Endothelial cell (in vitro differentiated cells): ENCODE measurements at regions not wholly inside any gene's neighbourhood (a gene's known extent, or its start where the extent isn't known, plus 50 kb on each side); places are given as distances from the start of the nearest gene placed in this dataset.

Source experiments
- DNase-seq: peaks from one replicate; pipeline ENCODE4 v3.0.0; 2021; ENCODE audit warnings: low spot score
- H3K27ac Mint-ChIP-seq: one replicate; pipeline ENCODE4 v1.8.0; 2021; ENCODE audit warnings: mixed read lengths, inconsistent platforms; ENCODE audit not compliant: unreplicated experiment
- H3K27me3 Mint-ChIP-seq: one replicate; pipeline ENCODE4 v1.8.0; 2021; ENCODE audit warnings: mild to moderate bottlenecking, moderate library complexity, mixed read lengths, inconsistent platforms; ENCODE audit not compliant: unreplicated experiment
- H3K36me3 Mint-ChIP-seq: one replicate; pipeline ENCODE4 v1.8.0; 2021; ENCODE audit warnings: mild to moderate bottlenecking, low read depth, mixed read lengths, inconsistent platforms; ENCODE audit not compliant: unreplicated experiment
- H3K4me1 Mint-ChIP-seq: one replicate; pipeline ENCODE4 v1.8.0; 2021; ENCODE audit warnings: mild to moderate bottlenecking, mixed read lengths, inconsistent platforms; ENCODE audit not compliant: unreplicated experiment
- H3K4me3 Mint-ChIP-seq: one replicate; pipeline ENCODE4 v1.8.0; 2021; ENCODE audit warnings: mild to moderate bottlenecking, mixed read lengths, inconsistent platforms; ENCODE audit not compliant: unreplicated experiment
- H3K9me3 Mint-ChIP-seq: one replicate; pipeline ENCODE4 v1.8.0; 2021; ENCODE audit warnings: mixed read lengths, inconsistent platforms; ENCODE audit not compliant: unreplicated experiment
- CTCF ChIP-seq: fragments of 200-600 bp; sonication (generic); IDR thresholded peaks from one replicate; pipeline ENCODE4 v1.5.0; 2021; ENCODE audit warnings: antibody characterized with exemption; ENCODE audit not compliant: unreplicated experiment

- H3K27me3 Mint-ChIP-seq: no peaks in the 10 kb centered on the region
Observed at GRCh38 chr3:95389725-95390313, 1327.0 kb downstream of the NSUN3 start.

DNA sequence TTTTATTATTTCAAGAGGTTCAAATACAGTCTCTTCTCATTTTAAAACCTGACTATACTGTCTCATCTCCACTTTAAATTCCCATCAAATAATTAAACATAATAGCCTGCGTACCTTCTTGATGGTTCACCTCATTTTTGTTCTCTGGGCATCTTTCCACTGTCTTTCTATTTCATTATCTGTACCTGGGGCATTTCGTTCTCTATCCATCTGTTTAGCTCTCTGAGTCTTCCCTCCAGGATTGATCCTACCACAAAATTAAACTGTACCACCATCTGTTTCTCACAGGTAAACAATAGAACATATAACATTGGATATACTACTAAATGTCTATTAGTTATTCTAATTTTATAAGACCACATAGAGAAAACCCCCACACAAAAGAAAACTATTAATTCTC lies 1331.4 kb downstream of the NSUN3 start:
- Mint-ChIP-seq H3K4me1 (no peaks in the 10 kb centered on the region), H3K9me3 (no peaks in the 10 kb centered on the region), H3K36me3 (no peaks in the 10 kb centered on the region), H3K4me3 (no peak overlapping the region), H3K27me3 (no peaks in the 10 kb centered on the region), H3K27ac (no peak overlapping the region)
- DNase-seq: no peak
- no peak for TF ChIP-seq CTCF

More at GRCh38 chr3:95389725-95390313, 1327.0 kb downstream of the NSUN3 start:
- Mint-ChIP-seq H3K9me3 (no peaks in the 10 kb centered on the region), H3K4me3 (no peak overlapping the region), H3K27ac (no peak overlapping the region), H3K4me1 (peaks cover 3% of the 10 kb centered on the region), H3K36me3 (no peaks in the 10 kb centered on the region)
- TF ChIP-seq CTCF: no peak
- no peak for DNase-seq

DNA sequence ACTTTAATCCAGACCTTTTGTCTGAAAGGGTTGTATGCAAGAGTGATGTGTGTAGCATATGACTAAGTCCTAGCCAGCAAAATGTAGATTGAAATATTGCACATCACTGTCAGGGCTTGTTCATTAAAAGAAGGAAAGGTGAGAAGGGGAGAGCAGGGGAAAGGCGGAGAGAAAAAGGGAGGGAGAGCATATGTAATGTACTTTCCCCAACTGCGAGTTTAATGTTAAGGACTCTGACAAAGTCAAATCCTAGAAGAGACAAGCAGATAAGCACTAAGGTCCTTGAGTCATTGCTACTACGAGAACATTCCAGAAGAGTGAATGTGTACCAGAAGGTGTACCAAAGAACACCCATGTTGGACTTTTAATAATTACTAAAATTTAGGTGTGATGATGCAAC lies 1336.7 kb downstream of the NSUN3 start:
- no peak for TF ChIP-seq CTCF
- H3K27me3 Mint-ChIP-seq: no peaks in the 10 kb centered on the region
- DNase-seq: no peak
- no peak overlapping the region for H3K27ac Mint-ChIP-seq
- H3K36me3 Mint-ChIP-seq: no peaks in the 10 kb centered on the region
- H3K4me1 Mint-ChIP-seq: no peaks in the 10 kb centered on the region
- no peaks in the 10 kb centered on the region for H3K9me3 Mint-ChIP-seq
- H3K4me3 Mint-ChIP-seq: no peak overlapping the region

DNA sequence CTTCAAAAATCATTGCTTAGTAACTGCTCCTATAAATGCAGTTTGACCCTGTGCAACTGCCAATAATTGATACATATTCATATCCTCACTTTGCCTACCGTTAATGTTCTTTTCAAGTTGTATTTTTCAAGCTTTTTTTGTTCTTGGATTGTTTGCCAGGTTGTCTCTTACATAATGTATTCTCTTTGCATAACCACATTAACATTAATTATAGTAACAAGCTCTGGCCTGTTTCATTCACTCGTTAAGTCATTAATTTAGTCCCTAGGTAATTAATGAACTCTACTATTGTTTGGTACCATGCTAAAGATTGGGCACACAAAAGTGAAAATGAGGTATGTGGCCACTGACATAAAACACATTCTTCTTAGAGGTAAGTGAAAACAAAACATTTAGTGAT lies 1338.8 kb downstream of the NSUN3 start:
- H3K9me3 Mint-ChIP-seq: no peaks in the 10 kb centered on the region
- no peak overlapping the region for H3K4me3 Mint-ChIP-seq

More for the DNA sequence above, 1338.8 kb downstream of the NSUN3 start:
- Mint-ChIP-seq H3K4me1 (no peaks in the 10 kb centered on the region), H3K36me3 (no peaks in the 10 kb centered on the region), H3K27me3 (no peaks in the 10 kb centered on the region), H3K27ac (no peak overlapping the region)
- DNase-seq: no peak
- TF ChIP-seq CTCF: no peak
